ENCODE measurements at regions not wholly inside any gene's neighbourhood (a gene's known extent, or its start where the extent isn't known, plus 50 kb on each side); places are given as distances from the start of the nearest gene placed in this dataset.

GRCh38 chr1:56135864-56136147 is 443.6 kb downstream of the PLPP3 start:
- Histone ChIP-seq H3K4me3 (ENCODE audit: insufficient read length, low read depth) (no peak overlapping the region), H3K4me1 (ENCODE audit: insufficient read depth, insufficient read length) (no peaks in the 10 kb centered on the region), H3K9me3 (ENCODE audit: insufficient read depth, low read length) (no peaks in the 10 kb centered on the region), H3K36me3 (ENCODE audit: insufficient read depth, insufficient read length, low read length) (no peaks in the 10 kb centered on the region), H3K9ac (ENCODE audit: insufficient read length, low read depth) (no peak overlapping the region), H3K27me3 (ENCODE audit: insufficient read depth, insufficient read length) (no peaks in the 10 kb centered on the region)
- no peak for DNase-seq (ENCODE audit: low read depth, low spot score)
- TF ChIP-seq ZNF274 (IDR thresholded peaks at IDR 0.05; ENCODE audit: low read depth, low read length) (no peak), YY1 (IDR thresholded peaks at IDR 0.05; ENCODE audit: insufficient read depth, insufficient read length) (no peak), SUZ12 (IDR thresholded peaks at IDR 0.05; ENCODE audit: extremely low read depth, insufficient read depth, insufficient read length) (no peak)

GRCh38 chr1:56135069-56135863 is 444.1 kb downstream of the PLPP3 start:
- Histone ChIP-seq H3K9me3 (ENCODE audit: insufficient read depth, low read length) (no peaks in the 10 kb centered on the region), H3K9ac (ENCODE audit: insufficient read length, low read depth) (no peak overlapping the region), H3K36me3 (ENCODE audit: insufficient read depth, insufficient read length, low read length) (no peaks in the 10 kb centered on the region), H3K27me3 (ENCODE audit: insufficient read depth, insufficient read length) (no peaks in the 10 kb centered on the region), H3K4me3 (ENCODE audit: insufficient read length, low read depth) (no peak overlapping the region), H3K4me1 (ENCODE audit: insufficient read depth, insufficient read length) (no peaks in the 10 kb centered on the region)
- DNase-seq (ENCODE audit: low read depth, low spot score): no peak
- TF ChIP-seq YY1 (IDR thresholded peaks at IDR 0.05; ENCODE audit: insufficient read depth, insufficient read length) (no peak), SUZ12 (IDR thresholded peaks at IDR 0.05; ENCODE audit: extremely low read depth, insufficient read depth, insufficient read length) (no peak), ZNF274 (IDR thresholded peaks at IDR 0.05; ENCODE audit: low read depth, low read length) (no peak)

GRCh38 chr1:56133522-56134472 is 445.6 kb downstream of the PLPP3 start:
- TF ChIP-seq ZNF274 (IDR thresholded peaks at IDR 0.05; ENCODE audit: low read depth, low read length) (no peak), YY1 (IDR thresholded peaks at IDR 0.05; ENCODE audit: insufficient read depth, insufficient read length) (no peak), SUZ12 (IDR thresholded peaks at IDR 0.05; ENCODE audit: extremely low read depth, insufficient read depth, insufficient read length) (no peak)
- H3K27me3 ChIP-seq (ENCODE audit: insufficient read depth, insufficient read length): no peaks in the 10 kb centered on the region
- no peak for DNase-seq (ENCODE audit: low read depth, low spot score)
- H3K36me3 ChIP-seq (ENCODE audit: insufficient read depth, insufficient read length, low read length): no peaks in the 10 kb centered on the region
- H3K9me3 ChIP-seq (ENCODE audit: insufficient read depth, low read length): no peaks in the 10 kb centered on the region
- no peak overlapping the region for H3K4me3 ChIP-seq (ENCODE audit: insufficient read length, low read depth)
- no peaks in the 10 kb centered on the region for H3K4me1 ChIP-seq (ENCODE audit: insufficient read depth, insufficient read length)
- no peak overlapping the region for H3K9ac ChIP-seq (ENCODE audit: insufficient read length, low read depth)

GRCh38 chr1:56132520-56132919 is 446.8 kb downstream of the PLPP3 start:
- Histone ChIP-seq H3K27me3 (ENCODE audit: insufficient read depth, insufficient read length) (no peaks in the 10 kb centered on the region), H3K4me3 (ENCODE audit: insufficient read length, low read depth) (no peak overlapping the region), H3K36me3 (ENCODE audit: insufficient read depth, insufficient read length, low read length) (no peaks in the 10 kb centered on the region), H3K9me3 (ENCODE audit: insufficient read depth, low read length) (no peaks in the 10 kb centered on the region), H3K4me1 (ENCODE audit: insufficient read depth, insufficient read length) (no peaks in the 10 kb centered on the region), H3K9ac (ENCODE audit: insufficient read length, low read depth) (no peak overlapping the region)
- TF ChIP-seq ZNF274 (IDR thresholded peaks at IDR 0.05; ENCODE audit: low read depth, low read length) (no peak), YY1 (IDR thresholded peaks at IDR 0.05; ENCODE audit: insufficient read depth, insufficient read length) (no peak), SUZ12 (IDR thresholded peaks at IDR 0.05; ENCODE audit: extremely low read depth, insufficient read depth, insufficient read length) (no peak)
- DNase-seq (ENCODE audit: low read depth, low spot score): no peak

GRCh38 chr1:56129837-56130236 is 449.5 kb downstream of the PLPP3 start:
- Histone ChIP-seq H3K27me3 (ENCODE audit: insufficient read depth, insufficient read length) (no peaks in the 10 kb centered on the region), H3K9ac (ENCODE audit: insufficient read length, low read depth) (no peak overlapping the region), H3K36me3 (ENCODE audit: insufficient read depth, insufficient read length, low read length) (no peaks in the 10 kb centered on the region), H3K4me1 (ENCODE audit: insufficient read depth, insufficient read length) (no peaks in the 10 kb centered on the region), H3K9me3 (ENCODE audit: insufficient read depth, low read length) (no peaks in the 10 kb centered on the region), H3K4me3 (ENCODE audit: insufficient read length, low read depth) (no peak overlapping the region)
- DNase-seq (ENCODE audit: low read depth, low spot score): no peak
- TF ChIP-seq ZNF274 (IDR thresholded peaks at IDR 0.05; ENCODE audit: low read depth, low read length): no peak
- no peak for TF ChIP-seq YY1 (IDR thresholded peaks at IDR 0.05; ENCODE audit: insufficient read depth, insufficient read length)

GRCh38 chr1:56125316-56125715 is 454.0 kb downstream of the PLPP3 start:
- DNase-seq (ENCODE audit: low read depth, low spot score): no peak
- Histone ChIP-seq H3K27me3 (ENCODE audit: insufficient read depth, insufficient read length) (no peaks in the 10 kb centered on the region), H3K4me1 (ENCODE audit: insufficient read depth, insufficient read length) (no peaks in the 10 kb centered on the region), H3K4me3 (ENCODE audit: insufficient read length, low read depth) (no peak overlapping the region), H3K36me3 (ENCODE audit: insufficient read depth, insufficient read length, low read length) (no peaks in the 10 kb centered on the region), H3K9ac (ENCODE audit: insufficient read length, low read depth) (no peak overlapping the region), H3K9me3 (ENCODE audit: insufficient read depth, low read length) (no peaks in the 10 kb centered on the region)
- TF ChIP-seq SUZ12 (IDR thresholded peaks at IDR 0.05; ENCODE audit: extremely low read depth, insufficient read depth, insufficient read length) (no peak), ZNF274 (IDR thresholded peaks at IDR 0.05; ENCODE audit: low read depth, low read length) (no peak), YY1 (IDR thresholded peaks at IDR 0.05; ENCODE audit: insufficient read depth, insufficient read length) (no peak)

GRCh38 chr1:56123826-56124225 is 455.5 kb downstream of the PLPP3 start:
- H3K27me3 ChIP-seq (ENCODE audit: insufficient read depth, insufficient read length): no peaks in the 10 kb centered on the region
- no peak overlapping the region for H3K9ac ChIP-seq (ENCODE audit: insufficient read length, low read depth)
- no peak for DNase-seq (ENCODE audit: low read depth, low spot score)
- no peaks in the 10 kb centered on the region for H3K36me3 ChIP-seq (ENCODE audit: insufficient read depth, insufficient read length, low read length)
- H3K4me3 ChIP-seq (ENCODE audit: insufficient read length, low read depth): no peak overlapping the region
- no peaks in the 10 kb centered on the region for H3K9me3 ChIP-seq (ENCODE audit: insufficient read depth, low read length)
- no peaks in the 10 kb centered on the region for H3K4me1 ChIP-seq (ENCODE audit: insufficient read depth, insufficient read length)
- no peak for TF ChIP-seq YY1 (IDR thresholded peaks at IDR 0.05; ENCODE audit: insufficient read depth, insufficient read length)
- TF ChIP-seq ZNF274 (IDR thresholded peaks at IDR 0.05; ENCODE audit: low read depth, low read length): no peak
- no peak for TF ChIP-seq SUZ12 (IDR thresholded peaks at IDR 0.05; ENCODE audit: extremely low read depth, insufficient read depth, insufficient read length)

Measured in NT2/D1 (cell line).